Umbilical cord (tissue), 1 donor: ENCODE measurements at regions not wholly inside any gene's neighbourhood (a gene's known extent, or its start where the extent isn't known, plus 50 kb on each side); places are given as distances from the start of the nearest gene placed in this dataset.
"Not testable (repeated sequence)": the region's sequence is repeated elsewhere in the genome, so short reads cannot be mapped to it uniquely, and the experiment has no call there.

ENCODE experiments used
- DNase-seq: peaks from one replicate; pipeline ENCODE4 v3.0.0-alpha.2; 2015; ENCODE audit warnings: low spot score

- peak; percentile 57 for DNase-seq
Measured at GRCh38 chr13:80894917-80895316, 554.0 kb upstream of the SPRY2 start.

GRCh38 chr13:80889829-80890228, 548.9 kb upstream of the SPRY2 start:
- DNase-seq = no peak

- DNase-seq = peak; percentile 27
Measured at GRCh38 chr13:80888390-80888789, 547.5 kb upstream of the SPRY2 start.

- no peak for DNase-seq
Measured at GRCh38 chr13:80884056-80884785, 543.3 kb upstream of the SPRY2 start.

- no peak for DNase-seq
Measured at GRCh38 chr13:80883545-80883944, 542.6 kb upstream of the SPRY2 start.

GRCh38 chr13:80881942-80882445, 541.1 kb upstream of the SPRY2 start:
- DNase-seq = peak; percentile 48

GRCh38 chr13:80881495-80881894, 540.6 kb upstream of the SPRY2 start:
- no peak for DNase-seq

- DNase-seq = no peak
Measured at GRCh38 chr13:80881034-80881433, 540.1 kb upstream of the SPRY2 start.

GRCh38 chr13:80877944-80878241, 537.0 kb upstream of the SPRY2 start:
- no peak for DNase-seq

- no peak for DNase-seq
Measured at GRCh38 chr13:80877209-80877943, 536.5 kb upstream of the SPRY2 start.

- no peak for DNase-seq
Measured at GRCh38 chr13:80873589-80873988, 532.7 kb upstream of the SPRY2 start.

- DNase-seq = not testable (repeated sequence)
Measured at GRCh38 chr13:80871971-80872370, 531.0 kb upstream of the SPRY2 start.

GRCh38 chr13:80871481-80871880, 530.6 kb upstream of the SPRY2 start:
- DNase-seq = no peak

GRCh38 chr13:80870186-80870585, 529.3 kb upstream of the SPRY2 start:
- DNase-seq = no peak

- no peak for DNase-seq
Measured at GRCh38 chr13:80866921-80867320, 526.0 kb upstream of the SPRY2 start.

GRCh38 chr13:80865329-80865728, 524.4 kb upstream of the SPRY2 start:
- DNase-seq = no peak

GRCh38 chr13:80862456-80862855, 521.5 kb upstream of the SPRY2 start:
- peak; percentile 38 for DNase-seq

- no peak for DNase-seq
Measured at GRCh38 chr13:80860845-80861244, 519.9 kb upstream of the SPRY2 start.

- no peak for DNase-seq
Measured at GRCh38 chr13:80858131-80858530, 517.2 kb upstream of the SPRY2 start.

GRCh38 chr13:80857321-80857720, 516.4 kb upstream of the SPRY2 start:
- no peak for DNase-seq

GRCh38 chr13:80850771-80851170, 509.8 kb upstream of the SPRY2 start:
- DNase-seq = no peak

- DNase-seq = no peak
Measured at GRCh38 chr13:80844164-80844563, 503.2 kb upstream of the SPRY2 start.

GRCh38 chr13:80841414-80841813, 500.5 kb upstream of the SPRY2 start:
- DNase-seq = no peak
